Thyroid gland (tissue), 4 donors: ENCODE measurements at regions not wholly inside any gene's neighbourhood (a gene's known extent, or its start where the extent isn't known, plus 50 kb on each side); places are given as distances from the start of the nearest gene placed in this dataset.

Experiments
- DNase-seq, 2 donors: peaks; one replicate each; pipeline ENCODE4 v3.0.0-alpha.2; 2019
- H3K27ac ChIP-seq, 3 donors: fragments of 200-600 bp; sonication (generic); 1 replicate in 2 of 3; 2 replicates in 1 of 3; pipeline ENCODE4 v1.5.1; 2016 to 2019; ENCODE audit warnings: mild to moderate bottlenecking in 1 of 3, moderate library complexity in 1 of 3
- H3K27me3 ChIP-seq: fragments of 200-600 bp; sonication (generic); one replicate; pipeline ENCODE4 v1.5.1; 2019
- H3K36me3 ChIP-seq, 2 donors: fragments of 200-600 bp; sonication (generic); one replicate each; pipeline ENCODE4 v1.5.1; 2016 to 2019
- H3K4me1 ChIP-seq, 2 donors: fragments of 200-600 bp; sonication (generic); one replicate each; pipeline ENCODE4 v1.5.1; 2017 to 2019
- H3K4me3 ChIP-seq, 3 donors: fragments of 200-600 bp; sonication (generic); replicated peaks in 1 of 3; 1 replicate in 2 of 3; 2 replicates in 1 of 3; pipeline ENCODE4 v1.5.1; 2016; ENCODE audit warnings: mild to moderate bottlenecking in 1 of 3
- H3K9me3 ChIP-seq: fragments of 200-600 bp; sonication (generic); one replicate; pipeline ENCODE4 v1.5.1; 2017
- CTCF ChIP-seq, 6 experiments: fragments of 200-600 bp in 3 of 6; fragments of 450-650 bp in 3 of 6; sonication (generic) in 3 of 6; IDR thresholded peaks; one replicate each; pipeline ENCODE4 v1.5.1; 2016 to 2019; ENCODE audit warnings: antibody characterized with exemption in 6 of 6, mild to moderate bottlenecking in 2 of 6, inconsistent platforms in 1 of 6, moderate library complexity in 1 of 6
- POLR2A ChIP-seq, 2 donors: fragments of 450-650 bp; IDR thresholded peaks; one replicate each; pipeline ENCODE4 v1.6.1; 2017; ENCODE audit warnings: antibody characterized with exemption in 2 of 2, mild to moderate bottlenecking in 2 of 2, moderate library complexity in 1 of 2
- WGBS, 2 donors: methylation state at CpG; one replicate each; pipeline ENCODE4 v1.1.5; 2017; 5-methylcytosine and 5-hydroxymethylcytosine counted together
- intact Hi-C: fragments of 100-400 bp; cut with DNase I; formaldehyde crosslinking; loops from one replicate; pipeline ENCODE4 v1.15.1; 2023

GRCh38 chr17:70266394-70266793 lies 97.1 kb downstream of the KCNJ2 start:
- TF ChIP-seq CTCF (IDR thresholded peaks at IDR 0.05) (no peak), POLR2A (IDR thresholded peaks at IDR 0.05) (no peak)
- Histone ChIP-seq H3K4me3 (no peak overlapping the region), H3K27me3 (no peaks in the 10 kb centered on the region), H3K4me1 (no peaks in the 10 kb centered on the region), H3K9me3 (no peaks in the 10 kb centered on the region), H3K27ac (no peak overlapping the region), H3K36me3 (no peaks in the 10 kb centered on the region)
- WGBS, 2 donors = 80 to 96% methylated on average over 2 of the region's 2 CpGs
- intact Hi-C loops = no loop called here
- no peak for DNase-seq

- no peak for DNase-seq
- Histone ChIP-seq H3K9me3 (no peaks in the 10 kb centered on the region), H3K27ac (no peak overlapping the region), H3K27me3 (no peaks in the 10 kb centered on the region), H3K4me3 (no peak overlapping the region), H3K4me1 (no peaks in the 10 kb centered on the region), H3K36me3 (no peaks in the 10 kb centered on the region)
- 93 to 97% methylated on average over 1 of the region's 1 CpG for WGBS, 2 donors
- TF ChIP-seq CTCF (IDR thresholded peaks at IDR 0.05) (no peak), POLR2A (IDR thresholded peaks at IDR 0.05) (no peak)
- intact Hi-C loops = no loop called here
These were observed 99.1 kb downstream of the KCNJ2 start for GRCh38 chr17:70268383-70268782.

- Histone ChIP-seq H3K4me1 (no peaks in the 10 kb centered on the region), H3K4me3 (no peak overlapping the region), H3K27ac (no peak overlapping the region), H3K9me3 (no peaks in the 10 kb centered on the region), H3K36me3 (no peaks in the 10 kb centered on the region), H3K27me3 (no peaks in the 10 kb centered on the region)
- TF ChIP-seq POLR2A (IDR thresholded peaks at IDR 0.05) (no peak), CTCF (IDR thresholded peaks at IDR 0.05) (no peak)
- intact Hi-C loops = no loop called here
- WGBS, 2 donors = 75 to 79% methylated on average over 7 of the region's 7 CpGs
- DNase-seq = no peak
These were observed 101.2 kb downstream of the KCNJ2 start for GRCh38 chr17:70270554-70270953.

- no peak for DNase-seq
- intact Hi-C loops = no loop called here
- Histone ChIP-seq H3K27me3 (no peaks in the 10 kb centered on the region), H3K4me3 (no peak overlapping the region), H3K36me3 (no peaks in the 10 kb centered on the region), H3K4me1 (no peaks in the 10 kb centered on the region), H3K27ac (no peak overlapping the region), H3K9me3 (no peaks in the 10 kb centered on the region)
- 70 to 76% methylated on average over 3 of the region's 3 CpGs for WGBS, 2 donors
- TF ChIP-seq CTCF (IDR thresholded peaks at IDR 0.05) = no peak
- no peak for TF ChIP-seq POLR2A (IDR thresholded peaks at IDR 0.05)
These were observed 101.9 kb downstream of the KCNJ2 start for GRCh38 chr17:70271200-70271599.

- DNase-seq = no peak
- no peaks in the 10 kb centered on the region for H3K27me3 ChIP-seq
- intact Hi-C loops = no loop called here
- H3K4me3 ChIP-seq = no peak overlapping the region
- no peaks in the 10 kb centered on the region for H3K4me1 ChIP-seq
- WGBS, 2 donors = 97 to 99% methylated on average over 3 of the region's 3 CpGs
- TF ChIP-seq POLR2A (IDR thresholded peaks at IDR 0.05) = no peak
- TF ChIP-seq CTCF (IDR thresholded peaks at IDR 0.05) = no peak
- H3K36me3 ChIP-seq = no peaks in the 10 kb centered on the region
- no peaks in the 10 kb centered on the region for H3K9me3 ChIP-seq
- H3K27ac ChIP-seq = no peak overlapping the region
These were observed 102.3 kb downstream of the KCNJ2 start for GRCh38 chr17:70271672-70272071.
